ENCODE measurements at regions not wholly inside any gene's neighbourhood (a gene's known extent, or its start where the extent isn't known, plus 50 kb on each side); places are given as distances from the start of the nearest gene placed in this dataset.

GRCh38 chr1:238466459-238466858 lies 575.7 kb upstream of the ZP4 start:
- no peak overlapping the region for H3K4me3 ChIP-seq (ENCODE audit: low read length)
- H3K27me3 ChIP-seq (ENCODE audit: insufficient read depth, low read depth, low read length), result no peaks in the 10 kb centered on the region
- H3K9ac ChIP-seq (ENCODE audit: low read length), result no peak overlapping the region
- no peaks in the 10 kb centered on the region for H3K9me3 ChIP-seq (ENCODE audit: low read length)
- H2AFZ ChIP-seq (ENCODE audit: low read depth, low read length), result no peak overlapping the region
- H4K20me1 ChIP-seq (ENCODE audit: insufficient read depth), result no peaks in the 10 kb centered on the region
- no peaks in the 10 kb centered on the region for H3K9me2 ChIP-seq (ENCODE audit: insufficient read depth, low read length)
- no peaks in the 10 kb centered on the region for H3K36me3 ChIP-seq (ENCODE audit: insufficient read depth, low read length)
- H3K79me2 ChIP-seq (replicated peaks; ENCODE audit: insufficient read depth, low read length), result no peaks in the 10 kb centered on the region
- H3K4me2 ChIP-seq (ENCODE audit: low read length), result no peak overlapping the region
- no peak overlapping the region for H3K27ac ChIP-seq (ENCODE audit: low read length)
- TF ChIP-seq EZH2 (IDR thresholded peaks at IDR 0.05; ENCODE audit: borderline replicate concordance, insufficient read depth, low read length, poor library complexity, severe bottlenecking) (no peak), TAF1 (IDR thresholded peaks at IDR 0.05; ENCODE audit: low read depth) (no peak), POLR2AphosphoS5 (IDR thresholded peaks at IDR 0.05) (no peak), EP300 (conservative IDR thresholded peaks at IDR 0.05; ENCODE audit: poor library complexity, severe bottlenecking) (no peak), SMC3 (conservative IDR thresholded peaks at IDR 0.05; ENCODE audit: poor library complexity) (no peak)
- H3F3A ChIP-seq (ENCODE audit: insufficient read depth, low read length, poor library complexity, severe bottlenecking), result no peaks in the 10 kb centered on the region

GRCh38 chr1:238465449-238465848 lies 574.7 kb upstream of the ZP4 start:
- no peaks in the 10 kb centered on the region for H3K9me3 ChIP-seq (ENCODE audit: low read length)
- H3K9me2 ChIP-seq (ENCODE audit: insufficient read depth, low read length), result no peaks in the 10 kb centered on the region
- TF ChIP-seq EP300 (conservative IDR thresholded peaks at IDR 0.05; ENCODE audit: poor library complexity, severe bottlenecking) (no peak), REST (IDR thresholded peaks at IDR 0.05; ENCODE audit: borderline replicate concordance) (no peak), CTCF (IDR thresholded peaks at IDR 0.05; ENCODE audit: poor library complexity, severe bottlenecking) (no peak), SMC3 (conservative IDR thresholded peaks at IDR 0.05; ENCODE audit: poor library complexity) (no peak), TAF1 (IDR thresholded peaks at IDR 0.05; ENCODE audit: low read depth) (no peak), MXI1 (conservative IDR thresholded peaks at IDR 0.05; ENCODE audit: poor library complexity, severe bottlenecking) (no peak), RAD21 (conservative IDR thresholded peaks at IDR 0.05) (no peak), POLR2AphosphoS5 (IDR thresholded peaks at IDR 0.05) (no peak), EZH2 (IDR thresholded peaks at IDR 0.05; ENCODE audit: borderline replicate concordance, insufficient read depth, low read length, poor library complexity, severe bottlenecking) (no peak)
- H3K79me2 ChIP-seq (replicated peaks; ENCODE audit: insufficient read depth, low read length), result no peaks in the 10 kb centered on the region
- H4K20me1 ChIP-seq (ENCODE audit: insufficient read depth), result no peaks in the 10 kb centered on the region
- no peaks in the 10 kb centered on the region for H3K27me3 ChIP-seq (ENCODE audit: insufficient read depth, low read depth, low read length)
- H3F3A ChIP-seq (ENCODE audit: insufficient read depth, low read length, poor library complexity, severe bottlenecking), result no peaks in the 10 kb centered on the region
- H3K4me3 ChIP-seq (ENCODE audit: low read length), result no peak overlapping the region
- no peaks in the 10 kb centered on the region for H3K36me3 ChIP-seq (ENCODE audit: insufficient read depth, low read length)
- H3K4me2 ChIP-seq (ENCODE audit: low read length), result no peak overlapping the region
- H3K9ac ChIP-seq (ENCODE audit: low read length), result no peak overlapping the region
- H3K27ac ChIP-seq (ENCODE audit: low read length), result no peak overlapping the region
- H2AFZ ChIP-seq (ENCODE audit: low read depth, low read length), result no peak overlapping the region

Measured in neural cell (in vitro differentiated cells).